GM12872 (cell line): ENCODE measurements at regions not wholly inside any gene's neighbourhood (a gene's known extent, or its start where the extent isn't known, plus 50 kb on each side); places are given as distances from the start of the nearest gene placed in this dataset.

ENCODE experiments used
- CTCF ChIP-seq: IDR thresholded peaks from 3 replicates; pipeline ENCODE4 v1.5.1; 2011; ENCODE audit warnings: low read depth, mild to moderate bottlenecking, low read length, moderate library complexity; ENCODE audit not compliant: insufficient read depth

DNA sequence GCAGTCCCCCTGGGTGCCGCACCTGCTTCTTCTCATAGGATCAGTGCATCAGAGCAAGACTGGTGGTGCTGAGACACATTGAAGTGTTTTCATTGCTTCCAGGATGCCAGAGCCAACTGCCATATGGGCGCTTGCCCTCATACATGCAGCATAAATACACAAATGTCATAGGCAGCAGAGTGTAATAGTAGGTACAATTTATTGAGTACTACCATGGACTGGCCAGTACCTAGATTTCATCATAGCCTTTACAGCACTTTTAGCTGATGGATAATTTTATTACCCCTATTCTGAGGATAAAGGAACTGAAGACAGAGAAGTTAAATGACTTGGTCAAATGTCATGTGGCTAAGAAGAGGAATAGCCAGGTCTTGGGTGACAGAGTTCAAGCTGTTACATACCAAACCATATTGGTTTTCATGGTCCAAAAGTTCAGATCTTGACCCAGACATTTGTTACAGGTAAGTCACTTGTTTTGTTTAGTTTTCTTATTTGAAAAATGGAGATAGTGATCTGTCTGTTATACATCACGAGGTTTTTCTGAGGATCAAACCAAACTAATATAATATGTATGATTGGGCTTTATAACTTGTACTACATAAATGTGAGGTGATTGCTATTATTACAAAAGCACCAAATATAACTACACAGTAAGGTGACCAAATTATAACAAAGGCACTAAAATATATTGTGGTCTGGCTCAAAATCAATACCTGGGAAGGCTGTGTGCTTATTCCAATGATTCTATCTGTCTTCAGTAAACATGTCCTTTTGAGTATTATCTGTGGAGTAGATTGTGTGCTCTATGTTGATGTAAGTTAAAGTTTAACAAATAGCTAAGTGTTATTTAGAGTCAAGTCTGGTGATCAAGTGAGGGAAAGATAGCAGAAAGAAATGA is 151.9 kb upstream of the CYRIA start:
- no peak for TF ChIP-seq CTCF

DNA sequence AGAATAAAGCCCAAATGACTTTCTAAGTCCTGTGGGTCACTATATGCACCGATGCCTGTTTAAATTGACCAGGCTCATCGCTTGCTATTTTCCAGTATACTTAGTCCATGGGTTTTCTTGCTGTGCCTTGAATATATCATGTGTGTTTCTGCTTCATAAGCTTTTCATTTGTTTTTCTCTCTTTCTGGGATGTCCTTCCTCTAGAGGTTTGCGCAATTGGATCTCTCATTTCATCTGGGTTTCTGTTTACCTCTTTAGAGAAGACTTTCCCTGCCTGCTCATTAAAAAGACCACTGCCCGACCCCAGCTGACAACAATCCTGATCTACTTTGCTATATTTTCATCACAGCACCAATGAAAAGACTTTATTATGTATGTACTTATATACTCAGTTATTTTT is 150.9 kb upstream of the CYRIA start:
- no peak for TF ChIP-seq CTCF

DNA sequence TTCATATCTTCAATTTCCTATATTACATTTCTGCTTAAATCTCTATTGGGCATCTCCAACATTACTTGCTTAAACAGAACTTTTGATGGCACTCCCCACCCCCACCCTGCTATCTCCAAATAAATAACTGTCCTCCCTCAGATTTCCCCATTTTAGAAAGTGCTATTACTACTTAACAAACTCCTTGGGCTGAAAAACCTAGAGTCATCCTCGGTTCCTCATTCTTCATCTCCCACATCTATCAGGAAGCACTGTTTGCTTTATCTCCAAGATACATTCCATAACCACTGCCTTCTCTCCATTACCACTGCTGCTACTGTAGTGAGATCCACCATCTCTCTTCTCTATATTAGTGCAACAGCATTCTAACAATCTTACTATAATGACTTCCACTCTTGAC is 150.4 kb upstream of the CYRIA start:
- no peak for TF ChIP-seq CTCF

GRCh38 chr2:16813593-16813992 is 148.0 kb upstream of the CYRIA start:
- TF ChIP-seq CTCF: no peak

GRCh38 chr2:16798472-16798871 is 132.8 kb upstream of the CYRIA start:
- TF ChIP-seq CTCF: no peak

- no peak for TF ChIP-seq CTCF
Observed at GRCh38 chr2:16791496-16791895, 125.9 kb upstream of the CYRIA start.

DNA sequence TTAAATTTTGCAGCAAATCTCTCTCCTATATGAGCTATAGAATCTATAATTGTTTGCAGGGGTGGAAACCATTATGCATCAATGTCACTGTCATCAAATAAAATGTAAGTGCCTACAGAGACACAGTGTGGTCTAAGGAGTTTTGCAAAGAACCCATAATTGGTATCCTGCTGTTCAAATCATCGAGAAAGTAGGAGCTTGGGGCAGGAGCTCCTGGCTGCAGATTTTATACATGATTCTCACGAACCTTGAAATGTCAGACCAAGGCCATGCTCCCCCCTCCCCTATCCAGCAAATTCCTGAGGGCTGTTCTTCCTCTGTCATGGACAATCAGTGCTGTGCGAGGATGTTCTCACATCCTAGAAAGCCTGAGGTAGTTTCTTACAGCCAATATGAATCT is 119.5 kb upstream of the CYRIA start:
- TF ChIP-seq CTCF: no peak
